Glutamatergic neuron (in vitro differentiated cells): ENCODE measurements at regions not wholly inside any gene's neighbourhood (a gene's known extent, or its start where the extent isn't known, plus 50 kb on each side); places are given as distances from the start of the nearest gene placed in this dataset.

Experiments used
- DNase-seq: peaks from one replicate; pipeline ENCODE4 v3.0.0; 2022
- H3K27ac Mint-ChIP-seq: one replicate; pipeline ENCODE4 v1.8.0; 2020; ENCODE audit warnings: mild to moderate bottlenecking, mixed read lengths, inconsistent platforms; ENCODE audit not compliant: unreplicated experiment
- H3K27me3 Mint-ChIP-seq: one replicate; pipeline ENCODE4 v1.8.0; 2020; ENCODE audit warnings: mild to moderate bottlenecking, moderate library complexity, mixed read lengths, inconsistent platforms; ENCODE audit not compliant: unreplicated experiment
- H3K36me3 Mint-ChIP-seq: one replicate; pipeline ENCODE4 v1.8.0; 2020; ENCODE audit warnings: mild to moderate bottlenecking, mixed read lengths, inconsistent platforms; ENCODE audit not compliant: unreplicated experiment
- H3K4me1 Mint-ChIP-seq: one replicate; pipeline ENCODE4 v1.8.0; 2020; ENCODE audit warnings: mild to moderate bottlenecking, low read depth, mixed read lengths, inconsistent platforms; ENCODE audit not compliant: unreplicated experiment
- H3K4me3 Mint-ChIP-seq: one replicate; pipeline ENCODE4 v1.8.0; 2020; ENCODE audit warnings: mild to moderate bottlenecking, mixed read lengths, inconsistent platforms; ENCODE audit not compliant: unreplicated experiment
- H3K9me3 Mint-ChIP-seq: one replicate; pipeline ENCODE4 v1.8.0; 2020; ENCODE audit warnings: mild to moderate bottlenecking, moderate library complexity, mixed read lengths, inconsistent platforms; ENCODE audit not compliant: unreplicated experiment
- TF ChIP-seq, protein P1 (sequence below): fragments of 200-600 bp; sonication (generic); IDR thresholded peaks from one replicate; pipeline ENCODE4 v1.5.0; 2021; ENCODE audit not compliant: partially characterized antibody, unreplicated experiment

DNA sequence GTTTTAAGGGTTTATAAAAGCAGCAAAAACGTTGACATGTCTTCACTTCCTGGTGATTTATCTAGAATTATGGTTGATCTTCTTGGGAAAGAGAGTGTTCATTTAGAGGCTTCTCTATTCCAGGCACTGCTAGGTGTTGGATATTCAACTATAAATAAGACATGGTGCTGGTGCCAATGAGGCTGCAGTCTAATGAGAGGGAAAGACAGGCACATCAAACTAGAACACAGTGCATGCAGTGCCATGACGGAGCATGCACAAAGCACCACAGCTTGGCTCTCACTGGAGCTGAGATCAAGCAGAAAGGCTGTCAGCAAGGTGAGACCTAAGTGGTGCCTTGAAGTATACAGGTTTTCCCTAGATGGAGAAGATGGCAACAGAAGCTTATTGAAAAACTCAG lies 126.5 kb downstream of the RMI1 start:
- Mint-ChIP-seq H3K27me3 (no peaks in the 10 kb centered on the region), H3K9me3 (peaks cover 2% of the 10 kb centered on the region), H3K27ac (no peak overlapping the region), H3K4me1 (peaks cover 14% of the 10 kb centered on the region), H3K4me3 (no peak overlapping the region), H3K36me3 (no peaks in the 10 kb centered on the region)
- no peak for DNase-seq
- TF ChIP-seq, protein P1, sequence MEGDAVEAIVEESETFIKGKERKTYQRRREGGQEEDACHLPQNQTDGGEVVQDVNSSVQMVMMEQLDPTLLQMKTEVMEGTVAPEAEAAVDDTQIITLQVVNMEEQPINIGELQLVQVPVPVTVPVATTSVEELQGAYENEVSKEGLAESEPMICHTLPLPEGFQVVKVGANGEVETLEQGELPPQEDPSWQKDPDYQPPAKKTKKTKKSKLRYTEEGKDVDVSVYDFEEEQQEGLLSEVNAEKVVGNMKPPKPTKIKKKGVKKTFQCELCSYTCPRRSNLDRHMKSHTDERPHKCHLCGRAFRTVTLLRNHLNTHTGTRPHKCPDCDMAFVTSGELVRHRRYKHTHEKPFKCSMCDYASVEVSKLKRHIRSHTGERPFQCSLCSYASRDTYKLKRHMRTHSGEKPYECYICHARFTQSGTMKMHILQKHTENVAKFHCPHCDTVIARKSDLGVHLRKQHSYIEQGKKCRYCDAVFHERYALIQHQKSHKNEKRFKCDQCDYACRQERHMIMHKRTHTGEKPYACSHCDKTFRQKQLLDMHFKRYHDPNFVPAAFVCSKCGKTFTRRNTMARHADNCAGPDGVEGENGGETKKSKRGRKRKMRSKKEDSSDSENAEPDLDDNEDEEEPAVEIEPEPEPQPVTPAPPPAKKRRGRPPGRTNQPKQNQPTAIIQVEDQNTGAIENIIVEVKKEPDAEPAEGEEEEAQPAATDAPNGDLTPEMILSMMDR, result no peak

DNA sequence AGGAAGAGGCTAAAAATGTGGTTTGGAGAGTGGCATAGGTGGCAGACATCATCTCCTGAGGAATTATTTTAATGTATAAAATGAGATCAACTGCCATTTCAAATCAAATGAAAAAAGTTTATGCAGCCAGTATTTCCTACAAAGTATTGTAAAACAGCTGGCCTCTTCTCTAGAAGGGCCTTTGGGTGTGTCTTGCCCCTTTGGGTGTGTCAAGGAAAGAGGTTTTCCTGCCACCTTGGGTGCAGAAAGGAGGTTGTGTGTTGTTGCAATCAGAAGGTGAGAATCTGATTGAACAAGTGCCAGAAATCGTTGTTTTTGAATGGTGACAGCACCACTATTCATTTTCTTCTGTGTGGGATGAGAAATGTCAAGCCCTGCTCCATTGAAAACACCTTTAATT lies 127.4 kb downstream of the RMI1 start:
- Mint-ChIP-seq H3K27ac (no peak overlapping the region), H3K4me3 (no peak overlapping the region), H3K36me3 (peaks cover under 1% of the 10 kb centered on the region), H3K27me3 (no peaks in the 10 kb centered on the region), H3K9me3 (peaks cover 2% of the 10 kb centered on the region), H3K4me1 (peaks cover 12% of the 10 kb centered on the region)
- no peak for DNase-seq
- TF ChIP-seq, protein P1, result no peak

DNA sequence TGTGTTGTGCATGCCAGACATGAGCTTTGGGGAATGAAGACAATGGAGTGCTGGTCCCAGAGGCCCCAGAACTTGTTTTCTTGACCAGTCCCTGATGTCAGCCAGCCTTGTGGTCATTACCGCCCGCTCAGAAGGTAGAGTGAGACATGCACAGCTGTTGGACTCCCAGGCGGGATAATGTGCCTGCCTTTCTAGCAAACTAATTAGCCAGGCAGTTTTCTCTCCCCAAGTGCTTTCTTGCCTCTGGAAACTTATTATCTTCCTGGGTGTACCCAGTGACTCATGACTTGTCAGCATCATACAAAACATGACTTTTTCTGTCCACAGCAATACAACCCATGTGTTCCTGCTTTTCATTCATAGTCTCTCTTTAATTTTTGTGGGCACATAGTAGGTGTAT lies 131.1 kb downstream of the RMI1 start:
- Mint-ChIP-seq H3K36me3 (peaks cover 19% of the 10 kb centered on the region), H3K27me3 (no peaks in the 10 kb centered on the region), H3K4me1 (peaks cover 6% of the 10 kb centered on the region), H3K4me3 (no peak overlapping the region), H3K9me3 (peaks cover 7% of the 10 kb centered on the region), H3K27ac (peak overlapping the region; percentile 83)
- TF ChIP-seq, protein P1, result no peak
- DNase-seq, result peak; percentile 58

DNA sequence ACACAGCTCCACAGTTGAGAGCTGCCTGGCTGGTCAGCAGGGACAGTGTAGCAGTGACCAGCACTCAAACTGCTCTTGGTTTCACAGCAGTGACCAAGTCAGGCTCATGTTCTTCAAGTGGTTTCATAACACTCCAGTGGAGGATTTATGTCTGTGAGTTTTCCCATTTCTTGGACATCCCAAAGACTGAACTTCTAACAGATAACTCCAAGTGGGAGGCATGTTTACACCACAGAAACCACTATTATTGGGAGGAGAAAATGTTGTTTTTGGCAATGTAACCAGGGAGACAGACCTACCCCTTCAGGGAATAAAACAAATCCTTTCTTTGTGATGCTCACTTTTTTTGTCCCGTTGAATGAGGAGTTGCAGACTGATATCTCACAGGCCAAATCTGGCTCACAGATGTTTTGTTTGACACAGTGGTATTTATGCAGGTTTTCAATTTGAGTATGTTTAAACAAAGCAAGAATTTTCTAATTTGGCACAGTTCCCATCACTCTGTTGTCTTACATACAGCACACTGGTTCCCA lies 141.5 kb downstream of the RMI1 start:
- H3K9me3 Mint-ChIP-seq, result peaks cover 9% of the 10 kb centered on the region
- TF ChIP-seq, protein P1, result no peak
- peaks cover 21% of the 10 kb centered on the region for H3K36me3 Mint-ChIP-seq
- H3K4me1 Mint-ChIP-seq, result peaks cover 13% of the 10 kb centered on the region
- H3K4me3 Mint-ChIP-seq, result no peak overlapping the region
- H3K27ac Mint-ChIP-seq, result no peak overlapping the region
- H3K27me3 Mint-ChIP-seq, result no peaks in the 10 kb centered on the region
- no peak for DNase-seq

DNA sequence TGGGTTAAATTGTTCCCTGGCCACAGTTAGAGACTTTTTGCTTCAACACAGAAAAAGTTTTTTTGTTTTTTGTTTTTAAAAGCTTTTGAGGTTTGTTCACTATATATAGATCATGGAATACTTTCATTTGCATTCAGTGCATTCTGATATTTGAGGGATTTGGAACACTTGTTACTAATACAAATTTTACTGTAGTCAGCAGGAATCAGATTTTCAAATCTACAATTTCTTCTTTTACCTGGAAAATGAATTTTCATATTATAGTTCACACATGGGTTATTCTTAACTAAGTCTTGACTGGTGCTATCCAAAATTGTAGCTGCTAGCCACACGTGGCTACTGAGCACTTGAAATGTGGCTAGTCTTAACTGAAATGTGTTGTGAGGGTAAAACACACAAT lies 142.0 kb downstream of the RMI1 start:
- Mint-ChIP-seq H3K4me1 (peaks cover 13% of the 10 kb centered on the region), H3K9me3 (peaks cover 7% of the 10 kb centered on the region), H3K36me3 (peaks cover 16% of the 10 kb centered on the region), H3K27me3 (no peaks in the 10 kb centered on the region), H3K27ac (no peak overlapping the region), H3K4me3 (no peak overlapping the region)
- DNase-seq, result no peak
- TF ChIP-seq, protein P1, result no peak
